HCT116 (cell line): ENCODE measurements at regions not wholly inside any gene's neighbourhood (a gene's known extent, or its start where the extent isn't known, plus 50 kb on each side); places are given as distances from the start of the nearest gene placed in this dataset.

Experiments
- ATAC-seq: fragments of 200-7000 bp; cut with Tn5 transposase; 2 replicates; pipeline ENCODE4 v1.9.1; 2020; ENCODE audit warnings: mild to moderate bottlenecking, moderate library complexity
- BruUV-seq: library from RNA; stranded (reverse); fragments of 400-500 nt; replicated peaks from 2 replicates; lab custom pipeline; 2021; lab: Mats Ljungman, UMichigan
- CTCF ChIA-PET: fragments of 300-600 bp; sonication (Branson Sonifier 250); formaldehyde crosslinking; loops from one replicate; lab custom pipeline; 2021; ENCODE audit warnings: antibody characterized with exemption; lab: Charles Lee
- POLR2A ChIA-PET: fragments of 300-600, 350-600 bp; sonication (Branson Sonifier 250); formaldehyde crosslinking; loops from one replicate; lab custom pipeline; 2021; ENCODE audit warnings: antibody characterized with exemption; lab: Charles Lee
- RAD21 ChIA-PET, 2 experiments: fragments of 300-600 bp; sonication (Branson Sonifier 250); formaldehyde crosslinking; loops; one replicate each; lab custom pipeline; 2023; ENCODE audit warnings: low total read pairs in 2 of 2; ENCODE audit not compliant: uncharacterized antibody in 2 of 2, unreplicated experiment in 2 of 2, low non-redundant PET in 1 of 2; lab: Charles Lee
- DNase-seq: peaks from one replicate; pipeline ENCODE4 v3.0.0-alpha.2; 2010; ENCODE audit warnings: low read depth, low spot score
- H2AFZ ChIP-seq: fragments of 200-600 bp; shearing (Covaris generic), sonication (generic); 2 replicates; pipeline ENCODE4 v1.6.1; 2017; ENCODE audit warnings: low read depth, mixed run types, mixed read lengths, antibody characterized with exemption, low read length; ENCODE audit not compliant: poor library complexity, severe bottlenecking
- H3K27ac ChIP-seq: 2 replicates; pipeline ENCODE4 v1.5.1; 2012; ENCODE audit warnings: low read depth, low read length
- H3K27me3 ChIP-seq: fragments of 200-600 bp; sonication (generic); 2 replicates; pipeline ENCODE4 v1.6.1; 2016; ENCODE audit warnings: mixed run types, low read length, mixed read lengths; ENCODE audit not compliant: insufficient read depth
- H3K36me3 ChIP-seq, 2 experiments: fragments of 200-500 bp in 1 of 2; fragments of 200-600 bp in 1 of 2; sonication (Bioruptor generic) in 1 of 2; sonication (generic) in 1 of 2; 2 replicates each; pipeline versions ENCODE4 v1.5.1 to v1.6.1; 2014 to 2016; ENCODE audit warnings: low read length in 2 of 2, inconsistent platforms in 1 of 2, mixed read lengths in 1 of 2, mixed run types in 1 of 2; ENCODE audit not compliant: insufficient read depth in 2 of 2, control insufficient read depth in 1 of 2
- H3K4me1 ChIP-seq, 2 experiments: fragments of 200-600 bp in 1 of 2; sonication (generic) in 1 of 2; 2 replicates each; pipeline versions ENCODE4 v1.5.1 to v1.6.1; 2012 to 2017; ENCODE audit warnings: low read length in 2 of 2, inconsistent platforms in 1 of 2, mild to moderate bottlenecking in 1 of 2, mixed read lengths in 1 of 2, mixed run types in 1 of 2, moderate library complexity in 1 of 2; ENCODE audit not compliant: insufficient read depth in 2 of 2, control insufficient read depth in 1 of 2
- H3K4me2 ChIP-seq: fragments of 200-600 bp; sonication (generic); 2 replicates; pipeline ENCODE4 v1.6.1; 2017; ENCODE audit warnings: mixed run types, low read length, mixed read lengths
- H3K4me3 ChIP-seq, 2 experiments: fragments of 200-600 bp in 1 of 2; sonication (generic) in 1 of 2; replicated peaks in 1 of 2; 2 replicates each; pipeline ENCODE4 v1.5.1; 2011 to 2016; ENCODE audit warnings: low read length in 2 of 2, control low read depth in 1 of 2, low read depth in 1 of 2, mild to moderate bottlenecking in 1 of 2, mixed read lengths in 1 of 2, mixed run types in 1 of 2
- H3K79me2 ChIP-seq: fragments of 200-600 bp; sonication (generic); 2 replicates; pipeline ENCODE4 v1.6.1; 2017; ENCODE audit warnings: mild to moderate bottlenecking, mixed run types, low read length, moderate library complexity, mixed read lengths; ENCODE audit not compliant: insufficient read depth
- H3K9ac ChIP-seq: fragments of 200-600 bp; sonication (generic); 2 replicates; pipeline ENCODE4 v1.6.1; 2016; ENCODE audit warnings: low read length, mixed read lengths
- H3K9me2 ChIP-seq: fragments of 200-600 bp; sonication (generic), shearing (Covaris generic); 2 replicates; pipeline ENCODE4 v1.6.1; 2017; ENCODE audit warnings: mixed run types, mild to moderate bottlenecking, moderate library complexity; ENCODE audit not compliant: insufficient read depth
- H3K9me3 ChIP-seq, 2 experiments: fragments of 200-500 bp in 1 of 2; fragments of 200-600 bp in 1 of 2; sonication (Bioruptor generic) in 1 of 2; sonication (generic) in 1 of 2; 2 replicates each; pipeline ENCODE4 v1.6.1; 2014 to 2017; ENCODE audit warnings: low read length in 2 of 2, mixed read lengths in 2 of 2, inconsistent platforms in 1 of 2, low read depth in 1 of 2, mild to moderate bottlenecking in 1 of 2, mixed run types in 1 of 2, moderate library complexity in 1 of 2; ENCODE audit not compliant: control insufficient read depth in 1 of 2, insufficient read depth in 1 of 2
- H4K20me1 ChIP-seq: fragments of 200-600 bp; sonication (generic), shearing (Covaris generic); 2 replicates; pipeline ENCODE4 v1.6.1; 2017; ENCODE audit warnings: mixed run types, mild to moderate bottlenecking, moderate library complexity; ENCODE audit not compliant: insufficient read depth
- CBX3 ChIP-seq: IDR thresholded peaks from 2 replicates; pipeline ENCODE4 v1.6.1; 2012; ENCODE audit warnings: low read depth
- CEBPB ChIP-seq: IDR thresholded peaks from 2 replicates; pipeline ENCODE4 v1.6.1; 2012; ENCODE audit warnings: low read depth
- EZH2 ChIP-seq: fragments of 200-600 bp; sonication (generic); IDR thresholded peaks from 2 replicates; pipeline ENCODE4 v1.6.1; 2017; ENCODE audit warnings: antibody characterized with exemption, mixed run types
- FOSL1 ChIP-seq: IDR thresholded peaks from 2 replicates; pipeline ENCODE4 v1.6.1; 2012; ENCODE audit warnings: low read depth
- POLR2A ChIP-seq: IDR thresholded peaks from 2 replicates; pipeline ENCODE4 v1.7.0; 2011; ENCODE audit warnings: borderline replicate concordance; ENCODE audit not compliant: insufficient read depth, insufficient read length; ENCODE audit errors: extremely low read depth
- POLR2AphosphoS5 ChIP-seq: IDR thresholded peaks from 2 replicates; pipeline ENCODE4 v1.6.1; 2011; ENCODE audit warnings: mild to moderate bottlenecking, low read depth, low read length, moderate library complexity
- SP1 ChIP-seq: IDR thresholded peaks from 2 replicates; pipeline ENCODE4 v1.6.1; 2012; ENCODE audit warnings: low read depth
- SRF ChIP-seq: IDR thresholded peaks from 2 replicates; pipeline ENCODE4 v1.6.1; 2012; ENCODE audit warnings: low read depth
- YY1 ChIP-seq: IDR thresholded peaks from 2 replicates; pipeline ENCODE4 v1.6.1; 2011; ENCODE audit warnings: low read length, low read depth, moderate library complexity, mild to moderate bottlenecking; ENCODE audit not compliant: insufficient replicate concordance; ENCODE audit errors: extremely low read depth
- ZFX ChIP-seq: fragments of 450-650 bp; IDR thresholded peaks from 2 replicates; pipeline ENCODE4 v1.6.1; 2017
- intact Hi-C: fragments of 100-400 bp; cut with micrococcal nuclease; formaldehyde crosslinking; loops from 2 replicates; pipeline ENCODE4 v1.10.0; 2022
- TF ChIP-seq, protein P1 (sequence below): IDR thresholded peaks from 2 replicates; pipeline ENCODE4 v1.6.1; 2012; ENCODE audit warnings: low read depth
- TF ChIP-seq, protein P2 (sequence below): IDR thresholded peaks from 2 replicates; pipeline ENCODE4 v1.6.1; 2012
- TF ChIP-seq, protein P3 (sequence below), 3 experiments: fragments of 200-600 bp in 1 of 3; sonication (generic) in 1 of 3; IDR thresholded peaks in 2 of 3; conservative IDR thresholded peaks in 1 of 3; 2 replicates each; pipeline ENCODE4 v1.5.1; 2012 to 2017; ENCODE audit warnings: low read depth in 2 of 3, low read length in 2 of 3, antibody characterized with exemption in 1 of 3, borderline replicate concordance in 1 of 3, control low read depth in 1 of 3, mild to moderate bottlenecking in 1 of 3, mixed read lengths in 1 of 3, mixed run types in 1 of 3, moderate library complexity in 1 of 3; ENCODE audit not compliant: insufficient read depth in 1 of 3

DNA sequence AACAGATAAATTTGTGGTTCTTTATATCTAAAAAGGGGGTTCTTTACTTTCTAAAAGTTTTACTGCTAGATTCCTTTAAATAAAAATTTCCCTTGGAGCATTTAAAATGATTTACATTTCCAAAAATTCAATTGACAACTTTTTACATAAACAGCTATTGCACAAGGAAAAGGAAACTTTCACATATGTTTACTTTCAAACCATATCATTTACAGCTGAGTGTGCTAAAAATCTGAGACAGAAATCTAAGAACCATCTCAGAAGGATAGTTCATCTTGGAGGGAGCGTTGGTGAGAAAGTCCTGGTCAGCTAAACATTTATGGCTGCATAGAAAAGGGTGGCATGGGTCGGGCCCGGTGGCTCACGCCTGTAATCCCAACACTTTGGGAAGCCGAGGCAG lies 235.4 kb downstream of the DTWD2 start:
- ChIA-PET RAD21 (no interaction called here), POLR2A (no interaction called here), CTCF (no interaction called here)
- Histone ChIP-seq H3K4me1 (no peaks in the 10 kb centered on the region), H3K27me3 (no peaks in the 10 kb centered on the region), H2AFZ (no peak overlapping the region), H3K36me3 (no peaks in the 10 kb centered on the region), H3K79me2 (no peaks in the 10 kb centered on the region), H3K9me3 (no peaks in the 10 kb centered on the region), H3K27ac (no peak overlapping the region), H3K4me3 (no peak overlapping the region), H4K20me1 (no peaks in the 10 kb centered on the region), H3K9me2 (no peaks in the 10 kb centered on the region), H3K4me2 (no peak overlapping the region), H3K9ac (no peak overlapping the region)
- no TSS peak for BruUV-seq
- DNase-seq (no peak), ATAC-seq (no peak)
- TF ChIP-seq FOSL1: no peak
- TF ChIP-seq SP1: no peak
- TF ChIP-seq EZH2: no peak
- TF ChIP-seq, protein P1, sequence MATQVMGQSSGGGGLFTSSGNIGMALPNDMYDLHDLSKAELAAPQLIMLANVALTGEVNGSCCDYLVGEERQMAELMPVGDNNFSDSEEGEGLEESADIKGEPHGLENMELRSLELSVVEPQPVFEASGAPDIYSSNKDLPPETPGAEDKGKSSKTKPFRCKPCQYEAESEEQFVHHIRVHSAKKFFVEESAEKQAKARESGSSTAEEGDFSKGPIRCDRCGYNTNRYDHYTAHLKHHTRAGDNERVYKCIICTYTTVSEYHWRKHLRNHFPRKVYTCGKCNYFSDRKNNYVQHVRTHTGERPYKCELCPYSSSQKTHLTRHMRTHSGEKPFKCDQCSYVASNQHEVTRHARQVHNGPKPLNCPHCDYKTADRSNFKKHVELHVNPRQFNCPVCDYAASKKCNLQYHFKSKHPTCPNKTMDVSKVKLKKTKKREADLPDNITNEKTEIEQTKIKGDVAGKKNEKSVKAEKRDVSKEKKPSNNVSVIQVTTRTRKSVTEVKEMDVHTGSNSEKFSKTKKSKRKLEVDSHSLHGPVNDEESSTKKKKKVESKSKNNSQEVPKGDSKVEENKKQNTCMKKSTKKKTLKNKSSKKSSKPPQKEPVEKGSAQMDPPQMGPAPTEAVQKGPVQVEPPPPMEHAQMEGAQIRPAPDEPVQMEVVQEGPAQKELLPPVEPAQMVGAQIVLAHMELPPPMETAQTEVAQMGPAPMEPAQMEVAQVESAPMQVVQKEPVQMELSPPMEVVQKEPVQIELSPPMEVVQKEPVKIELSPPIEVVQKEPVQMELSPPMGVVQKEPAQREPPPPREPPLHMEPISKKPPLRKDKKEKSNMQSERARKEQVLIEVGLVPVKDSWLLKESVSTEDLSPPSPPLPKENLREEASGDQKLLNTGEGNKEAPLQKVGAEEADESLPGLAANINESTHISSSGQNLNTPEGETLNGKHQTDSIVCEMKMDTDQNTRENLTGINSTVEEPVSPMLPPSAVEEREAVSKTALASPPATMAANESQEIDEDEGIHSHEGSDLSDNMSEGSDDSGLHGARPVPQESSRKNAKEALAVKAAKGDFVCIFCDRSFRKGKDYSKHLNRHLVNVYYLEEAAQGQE: no peak
- TF ChIP-seq POLR2AphosphoS5: no peak
- TF ChIP-seq CEBPB: no peak
- TF ChIP-seq CBX3: no peak
- TF ChIP-seq POLR2A: no peak
- TF ChIP-seq YY1: no peak
- TF ChIP-seq, protein P2, sequence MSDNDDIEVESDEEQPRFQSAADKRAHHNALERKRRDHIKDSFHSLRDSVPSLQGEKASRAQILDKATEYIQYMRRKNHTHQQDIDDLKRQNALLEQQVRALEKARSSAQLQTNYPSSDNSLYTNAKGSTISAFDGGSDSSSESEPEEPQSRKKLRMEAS: no peak
- no peak for TF ChIP-seq SRF
- TF ChIP-seq ZFX: no peak
- TF ChIP-seq, protein P3, sequence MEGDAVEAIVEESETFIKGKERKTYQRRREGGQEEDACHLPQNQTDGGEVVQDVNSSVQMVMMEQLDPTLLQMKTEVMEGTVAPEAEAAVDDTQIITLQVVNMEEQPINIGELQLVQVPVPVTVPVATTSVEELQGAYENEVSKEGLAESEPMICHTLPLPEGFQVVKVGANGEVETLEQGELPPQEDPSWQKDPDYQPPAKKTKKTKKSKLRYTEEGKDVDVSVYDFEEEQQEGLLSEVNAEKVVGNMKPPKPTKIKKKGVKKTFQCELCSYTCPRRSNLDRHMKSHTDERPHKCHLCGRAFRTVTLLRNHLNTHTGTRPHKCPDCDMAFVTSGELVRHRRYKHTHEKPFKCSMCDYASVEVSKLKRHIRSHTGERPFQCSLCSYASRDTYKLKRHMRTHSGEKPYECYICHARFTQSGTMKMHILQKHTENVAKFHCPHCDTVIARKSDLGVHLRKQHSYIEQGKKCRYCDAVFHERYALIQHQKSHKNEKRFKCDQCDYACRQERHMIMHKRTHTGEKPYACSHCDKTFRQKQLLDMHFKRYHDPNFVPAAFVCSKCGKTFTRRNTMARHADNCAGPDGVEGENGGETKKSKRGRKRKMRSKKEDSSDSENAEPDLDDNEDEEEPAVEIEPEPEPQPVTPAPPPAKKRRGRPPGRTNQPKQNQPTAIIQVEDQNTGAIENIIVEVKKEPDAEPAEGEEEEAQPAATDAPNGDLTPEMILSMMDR (IDR thresholded peaks at IDR 0.05 in 2 of 3, conservative IDR thresholded peaks at IDR 0.05 in 1 of 3; ENCODE audit: borderline replicate concordance in 1 of 3, insufficient read depth in 1 of 3, low read depth in 2 of 3, low read length in 2 of 3): no peak
- intact Hi-C loops: no loop called here
